Gastroesophageal sphincter (tissue), 3 donors: ENCODE measurements at regions not wholly inside any gene's neighbourhood (a gene's known extent, or its start where the extent isn't known, plus 50 kb on each side); places are given as distances from the start of the nearest gene placed in this dataset.

ENCODE experiments used
- CTCF ChIP-seq, 4 experiments: fragments of 200-600 bp in 2 of 4; fragments of 450-650 bp in 2 of 4; sonication (generic) in 1 of 4; IDR thresholded peaks; one replicate each; pipeline ENCODE4 v1.5.1; 2017 to 2019; ENCODE audit warnings: antibody characterized with exemption in 4 of 4, mild to moderate bottlenecking in 2 of 4, moderate library complexity in 2 of 4
- POLR2A ChIP-seq, 2 donors: fragments of 450-650 bp; IDR thresholded peaks; one replicate each; pipeline ENCODE4 v1.6.1; 2017; ENCODE audit warnings: antibody characterized with exemption in 2 of 2, mild to moderate bottlenecking in 2 of 2, moderate library complexity in 1 of 2

- TF ChIP-seq CTCF (IDR thresholded peaks at IDR 0.05) (no peak), POLR2A (IDR thresholded peaks at IDR 0.05) (no peak)
Observed at GRCh38 chr6:105898286-105898685, 187.8 kb upstream of the PRDM1 start.
